ENCODE measurements at regions not wholly inside any gene's neighbourhood (a gene's known extent, or its start where the extent isn't known, plus 50 kb on each side); places are given as distances from the start of the nearest gene placed in this dataset.

- TF ChIP-seq CTCF (IDR thresholded peaks at IDR 0.05): no peak
- no peak for TF ChIP-seq POLR2AphosphoS5 (IDR thresholded peaks at IDR 0.05)
Observed at GRCh38 chr6:165986914-165987482, 180.7 kb downstream of the TBXT start.
